CD4-positive, alpha-beta T cell (primary cell): ENCODE measurements at regions not wholly inside any gene's neighbourhood (a gene's known extent, or its start where the extent isn't known, plus 50 kb on each side); places are given as distances from the start of the nearest gene placed in this dataset.

ENCODE experiments used
- ATAC-seq: fragments of 200-7000 bp; cut with Tn5 transposase; one replicate; pipeline ENCODE4 v1.10.0; 2022; ENCODE audit warnings: mild to moderate bottlenecking; ENCODE audit not compliant: poor library complexity
- CTCF ChIA-PET: fragments of 350-600 bp; sonication (Branson Sonifier 250); formaldehyde crosslinking; loops from one replicate; lab custom pipeline; 2021; ENCODE audit warnings: antibody characterized with exemption, inconsistent platforms; lab: Charles Lee
- POLR2A ChIA-PET: fragments of 350-600 bp; sonication (Branson Sonifier 250); formaldehyde crosslinking; loops from one replicate; lab custom pipeline; 2021; ENCODE audit warnings: antibody characterized with exemption, inconsistent platforms; lab: Charles Lee
- DNase-seq, 14 experiments: peaks; one replicate each; pipeline ENCODE4 v3.0.0-alpha.2; 2013 to 2020; ENCODE audit warnings: mixed read lengths in 2 of 14
- H3K27ac ChIP-seq, 2 donors: one replicate each; pipeline versions ENCODE4 v1.5.1 to v1.7.0; 2013; ENCODE audit warnings: low read length in 2 of 2, low read depth in 1 of 2, mild to moderate bottlenecking in 1 of 2
- H3K27me3 ChIP-seq, 2 experiments: 1 replicate in 1 of 2; 2 replicates in 1 of 2; pipeline versions ENCODE4 v1.6.1 to v1.7.0; 2013; ENCODE audit warnings: low read length in 2 of 2, control low read depth in 1 of 2, mild to moderate bottlenecking in 1 of 2, moderate library complexity in 1 of 2; ENCODE audit not compliant: insufficient read depth in 2 of 2, control insufficient read depth in 1 of 2
- H3K36me3 ChIP-seq: one replicate; pipeline ENCODE4 v1.6.1; 2013; ENCODE audit warnings: low read length, control low read depth; ENCODE audit not compliant: insufficient read depth
- H3K4me1 ChIP-seq: one replicate; pipeline ENCODE4 v1.6.1; 2013; ENCODE audit warnings: low read length, control low read depth; ENCODE audit not compliant: insufficient read depth
- H3K4me3 ChIP-seq: one replicate; pipeline ENCODE4 v1.5.1; 2013; ENCODE audit warnings: mild to moderate bottlenecking, low read length, moderate library complexity
- H3K9me3 ChIP-seq, 2 experiments: 1 replicate in 1 of 2; 2 replicates in 1 of 2; pipeline versions ENCODE4 v1.6.1 to v1.7.0; 2013; ENCODE audit warnings: low read length in 2 of 2, mild to moderate bottlenecking in 2 of 2, control low read depth in 1 of 2, moderate library complexity in 1 of 2; ENCODE audit not compliant: control insufficient read depth in 1 of 2, insufficient read depth in 1 of 2
- H3K27ac Mint-ChIP-seq: one replicate; pipeline ENCODE4 v1.8.0; 2020; ENCODE audit warnings: mixed read lengths
- H3K27me3 Mint-ChIP-seq: one replicate; pipeline ENCODE4 v1.8.0; 2021; ENCODE audit warnings: mixed read lengths
- H3K36me3 Mint-ChIP-seq: one replicate; pipeline ENCODE4 v1.8.0; 2021; ENCODE audit warnings: low read depth, mixed read lengths
- H3K4me1 Mint-ChIP-seq: one replicate; pipeline ENCODE4 v1.8.0; 2021; ENCODE audit warnings: low read depth, mixed read lengths
- H3K4me3 Mint-ChIP-seq: one replicate; pipeline ENCODE4 v1.8.0; 2020; ENCODE audit warnings: mild to moderate bottlenecking, mixed read lengths
- H3K9me3 Mint-ChIP-seq: one replicate; pipeline ENCODE4 v1.8.0; 2020; ENCODE audit warnings: mixed read lengths
- intact Hi-C, 2 experiments: fragments of 100-400 bp; cut with DNase I in 1 of 2; cut with micrococcal nuclease in 1 of 2; formaldehyde crosslinking; loops; one replicate each; pipeline versions ENCODE4 v1.15.1 to v1.9.0; 2023 to 2025; cut with DNase I, micrococcal nuclease
- TF ChIP-seq, protein P1 (sequence below): fragments of 200-600 bp; IDR thresholded peaks from one replicate; pipeline ENCODE4 v1.8.0; 2022; ENCODE audit warnings: antibody characterized with exemption, mild to moderate bottlenecking

DNA sequence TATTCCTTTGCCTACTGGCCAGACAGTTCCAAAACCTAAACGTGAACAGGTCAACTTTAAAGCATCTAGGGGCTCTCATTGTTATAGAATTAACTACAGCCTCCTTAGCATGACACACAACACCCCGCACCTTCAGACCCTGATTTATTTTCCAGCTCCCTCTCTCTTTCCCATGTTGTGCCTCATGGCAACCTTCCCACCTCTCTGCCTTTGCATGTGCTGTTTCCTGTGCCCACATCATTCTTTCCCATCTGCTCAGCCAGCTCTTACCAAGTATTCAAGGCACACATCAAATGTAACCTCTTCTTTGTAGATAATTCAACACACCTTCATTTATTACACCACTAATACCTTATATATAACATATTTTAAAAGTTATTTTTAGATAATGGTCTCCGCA is 291.0 kb downstream of the COL12A1 start:
- H3K36me3 ChIP-seq: no peaks in the 10 kb centered on the region
- POLR2A ChIA-PET: no interaction called here
- Mint-ChIP-seq H3K9me3 (no peaks in the 10 kb centered on the region), H3K4me3 (no peak overlapping the region), H3K36me3 (no peaks in the 10 kb centered on the region), H3K27me3 (no peaks in the 10 kb centered on the region), H3K4me1 (no peaks in the 10 kb centered on the region), H3K27ac (no peak overlapping the region)
- H3K27me3 ChIP-seq: no peaks in the 10 kb centered on the region
- DNase-seq (no peak), ATAC-seq (no peak)
- CTCF ChIA-PET: no interaction called here
- TF ChIP-seq, protein P1, sequence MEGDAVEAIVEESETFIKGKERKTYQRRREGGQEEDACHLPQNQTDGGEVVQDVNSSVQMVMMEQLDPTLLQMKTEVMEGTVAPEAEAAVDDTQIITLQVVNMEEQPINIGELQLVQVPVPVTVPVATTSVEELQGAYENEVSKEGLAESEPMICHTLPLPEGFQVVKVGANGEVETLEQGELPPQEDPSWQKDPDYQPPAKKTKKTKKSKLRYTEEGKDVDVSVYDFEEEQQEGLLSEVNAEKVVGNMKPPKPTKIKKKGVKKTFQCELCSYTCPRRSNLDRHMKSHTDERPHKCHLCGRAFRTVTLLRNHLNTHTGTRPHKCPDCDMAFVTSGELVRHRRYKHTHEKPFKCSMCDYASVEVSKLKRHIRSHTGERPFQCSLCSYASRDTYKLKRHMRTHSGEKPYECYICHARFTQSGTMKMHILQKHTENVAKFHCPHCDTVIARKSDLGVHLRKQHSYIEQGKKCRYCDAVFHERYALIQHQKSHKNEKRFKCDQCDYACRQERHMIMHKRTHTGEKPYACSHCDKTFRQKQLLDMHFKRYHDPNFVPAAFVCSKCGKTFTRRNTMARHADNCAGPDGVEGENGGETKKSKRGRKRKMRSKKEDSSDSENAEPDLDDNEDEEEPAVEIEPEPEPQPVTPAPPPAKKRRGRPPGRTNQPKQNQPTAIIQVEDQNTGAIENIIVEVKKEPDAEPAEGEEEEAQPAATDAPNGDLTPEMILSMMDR: no peak
- H3K27ac ChIP-seq: no peak overlapping the region
- H3K4me3 ChIP-seq: no peak overlapping the region
- H3K4me1 ChIP-seq: no peaks in the 10 kb centered on the region
- H3K9me3 ChIP-seq: no peaks in the 10 kb centered on the region
- intact Hi-C loops: no loop called here

DNA sequence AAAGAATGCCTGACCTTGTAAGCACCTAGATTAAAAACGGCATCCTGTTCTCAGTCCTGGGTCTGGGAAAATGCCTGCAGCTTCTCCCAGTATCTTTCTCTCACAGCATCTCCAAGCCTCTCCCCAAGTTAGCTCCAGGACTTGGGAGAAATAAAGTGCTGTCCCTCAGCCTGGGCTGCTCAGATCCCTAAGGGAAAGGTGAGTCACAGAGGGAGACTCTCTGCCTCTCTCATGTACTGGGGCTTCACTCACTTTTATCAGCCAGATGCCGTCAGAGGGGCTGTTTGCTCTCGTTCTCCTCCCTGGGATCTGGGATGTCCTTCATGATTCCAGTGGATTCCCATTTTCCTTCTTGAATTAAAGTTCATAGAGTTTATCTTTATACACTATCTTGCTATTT is 293.6 kb downstream of the COL12A1 start:
- CTCF ChIA-PET: no interaction called here
- Mint-ChIP-seq H3K4me1 (no peaks in the 10 kb centered on the region), H3K27me3 (no peaks in the 10 kb centered on the region), H3K9me3 (no peaks in the 10 kb centered on the region), H3K4me3 (no peak overlapping the region), H3K27ac (no peak overlapping the region), H3K36me3 (no peaks in the 10 kb centered on the region)
- H3K4me3 ChIP-seq: no peak overlapping the region
- no peaks in the 10 kb centered on the region for H3K36me3 ChIP-seq
- ATAC-seq: no peak
- H3K27me3 ChIP-seq: no peaks in the 10 kb centered on the region
- POLR2A ChIA-PET: no interaction called here
- intact Hi-C loops: no loop called here
- TF ChIP-seq, protein P1: no peak
- DNase-seq: no peak
- H3K4me1 ChIP-seq: no peaks in the 10 kb centered on the region
- no peaks in the 10 kb centered on the region for H3K9me3 ChIP-seq
- H3K27ac ChIP-seq: no peak overlapping the region

DNA sequence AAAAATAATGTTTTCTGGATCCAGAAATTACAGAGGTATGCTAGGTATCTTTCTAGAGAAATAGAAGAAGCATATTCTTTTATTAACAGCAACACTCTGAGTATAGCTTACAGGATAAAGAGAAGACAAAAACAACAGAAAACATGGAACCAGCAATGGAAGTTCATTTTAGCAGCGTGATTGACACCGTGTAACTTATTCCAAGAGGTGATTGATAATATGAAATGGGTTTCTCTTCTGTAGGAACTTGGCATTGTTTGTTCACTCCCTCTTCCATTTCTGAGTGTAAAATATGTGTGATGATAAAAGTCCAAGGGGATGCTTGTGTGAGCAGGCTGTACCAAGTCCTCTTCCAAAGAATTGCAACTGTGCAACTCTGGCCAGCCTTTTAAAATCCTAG is 303.0 kb downstream of the COL12A1 start:
- POLR2A ChIA-PET: no interaction called here
- Histone ChIP-seq H3K27ac (no peak overlapping the region), H3K36me3 (no peaks in the 10 kb centered on the region), H3K9me3 (peaks cover 0 to 5% of the 10 kb centered on the region in 2 experiments), H3K4me1 (no peaks in the 10 kb centered on the region), H3K4me3 (no peak overlapping the region), H3K27me3 (no peaks in the 10 kb centered on the region)
- no peak for DNase-seq
- H3K36me3 Mint-ChIP-seq: no peaks in the 10 kb centered on the region
- no peaks in the 10 kb centered on the region for H3K4me1 Mint-ChIP-seq
- peaks cover 15% of the 10 kb centered on the region for H3K9me3 Mint-ChIP-seq
- H3K27ac Mint-ChIP-seq: no peak overlapping the region
- TF ChIP-seq, protein P1: no peak
- H3K27me3 Mint-ChIP-seq: no peaks in the 10 kb centered on the region
- intact Hi-C loops: no loop called here
- no peak overlapping the region for H3K4me3 Mint-ChIP-seq
- no peak for ATAC-seq
- CTCF ChIA-PET: no interaction called here
